Mucosa of descending colon (tissue), 3 donors: ENCODE measurements at regions not wholly inside any gene's neighbourhood (a gene's known extent, or its start where the extent isn't known, plus 50 kb on each side); places are given as distances from the start of the nearest gene placed in this dataset.

Source experiments
- ATAC-seq: fragments of 200-7000 bp; cut with Tn5 transposase; one replicate; pipeline ENCODE4 v1.9.1; 2020; ENCODE audit warnings: mild to moderate bottlenecking, moderate library complexity
- DNase-seq, 3 donors: peaks; one replicate each; pipeline ENCODE4 v3.0.0-alpha.2; 2020
- H3K36me3 ChIP-seq: fragments of 200-600 bp; one replicate; pipeline ENCODE4 v1.8.0; 2021; ENCODE audit warnings: low read depth, mild to moderate bottlenecking
- H3K4me1 ChIP-seq: fragments of 200-600 bp; one replicate; pipeline ENCODE4 v1.8.0; 2021; ENCODE audit warnings: low read depth, mild to moderate bottlenecking
- H3K4me3 ChIP-seq: fragments of 200-600 bp; one replicate; pipeline ENCODE4 v1.8.0; 2021; ENCODE audit warnings: mild to moderate bottlenecking
- H3K9me3 ChIP-seq: fragments of 200-600 bp; one replicate; pipeline ENCODE4 v1.8.0; 2021; ENCODE audit warnings: mild to moderate bottlenecking
- intact Hi-C, 2 donors: fragments of 100-400 bp; cut with DNase I in 1 of 2; cut with micrococcal nuclease in 1 of 2; formaldehyde crosslinking; loops; one replicate each; pipeline versions ENCODE4 v1.11.0 to v1.11.1; 2022; cut with DNase I, micrococcal nuclease
- TF ChIP-seq, protein P1 (sequence below): fragments of 200-600 bp; IDR thresholded peaks from one replicate; pipeline ENCODE4 v1.8.0; 2022; ENCODE audit warnings: antibody characterized with exemption, mild to moderate bottlenecking
- donor health status: DM: no; HTN: no; CAD: no; lungs with moderate emphysema.
- donor health status: DM: no; HTN: no; CAD: no.
- donor health status: DM: no; HTN: yes; CAD: no.

DNA sequence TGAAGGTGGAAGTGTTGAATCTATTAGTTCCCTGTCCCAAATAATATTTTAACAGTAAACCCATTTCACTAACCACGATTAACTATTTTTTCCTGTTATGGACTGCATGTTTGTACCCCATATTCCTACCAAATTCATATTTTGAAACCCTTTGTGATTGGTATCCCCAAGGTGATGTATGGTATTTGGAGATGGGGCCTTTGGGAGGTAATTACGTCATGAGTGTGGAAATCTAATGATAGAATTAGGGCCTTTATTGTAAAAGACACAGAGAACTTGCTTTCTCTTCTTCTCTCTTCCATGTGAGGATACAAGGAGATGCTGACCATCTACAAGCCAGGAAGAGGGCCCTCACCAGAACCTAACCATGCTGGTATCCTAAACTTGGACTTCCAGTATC, 744.7 kb downstream of the DTWD2 start:
- no peak for DNase-seq
- intact Hi-C loops, result no loop called here
- no peaks in the 10 kb centered on the region for H3K4me1 ChIP-seq
- no peak overlapping the region for H3K4me3 ChIP-seq
- no peak for ATAC-seq
- TF ChIP-seq, protein P1, sequence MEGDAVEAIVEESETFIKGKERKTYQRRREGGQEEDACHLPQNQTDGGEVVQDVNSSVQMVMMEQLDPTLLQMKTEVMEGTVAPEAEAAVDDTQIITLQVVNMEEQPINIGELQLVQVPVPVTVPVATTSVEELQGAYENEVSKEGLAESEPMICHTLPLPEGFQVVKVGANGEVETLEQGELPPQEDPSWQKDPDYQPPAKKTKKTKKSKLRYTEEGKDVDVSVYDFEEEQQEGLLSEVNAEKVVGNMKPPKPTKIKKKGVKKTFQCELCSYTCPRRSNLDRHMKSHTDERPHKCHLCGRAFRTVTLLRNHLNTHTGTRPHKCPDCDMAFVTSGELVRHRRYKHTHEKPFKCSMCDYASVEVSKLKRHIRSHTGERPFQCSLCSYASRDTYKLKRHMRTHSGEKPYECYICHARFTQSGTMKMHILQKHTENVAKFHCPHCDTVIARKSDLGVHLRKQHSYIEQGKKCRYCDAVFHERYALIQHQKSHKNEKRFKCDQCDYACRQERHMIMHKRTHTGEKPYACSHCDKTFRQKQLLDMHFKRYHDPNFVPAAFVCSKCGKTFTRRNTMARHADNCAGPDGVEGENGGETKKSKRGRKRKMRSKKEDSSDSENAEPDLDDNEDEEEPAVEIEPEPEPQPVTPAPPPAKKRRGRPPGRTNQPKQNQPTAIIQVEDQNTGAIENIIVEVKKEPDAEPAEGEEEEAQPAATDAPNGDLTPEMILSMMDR, result no peak
- H3K9me3 ChIP-seq, result peaks cover 5% of the 10 kb centered on the region
- no peaks in the 10 kb centered on the region for H3K36me3 ChIP-seq

DNA sequence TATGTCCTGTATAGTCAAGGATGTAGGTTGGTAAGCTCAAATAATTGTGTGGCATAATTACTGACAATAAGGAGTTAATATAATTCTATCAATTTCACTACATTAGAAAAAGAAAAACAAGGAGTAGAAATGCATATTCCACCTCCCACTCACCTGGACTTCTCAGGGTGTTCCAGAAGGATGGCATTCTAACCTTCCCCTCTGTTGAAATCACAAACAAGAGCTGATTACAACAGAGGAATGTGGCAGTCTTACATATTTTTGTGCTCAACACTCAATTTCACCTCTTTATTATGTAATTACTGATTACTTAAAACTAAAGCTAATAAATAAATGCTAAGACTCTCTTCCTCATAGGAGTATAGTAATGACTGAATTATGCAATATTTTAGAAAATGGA, 745.3 kb downstream of the DTWD2 start:
- DNase-seq (no peak), ATAC-seq (no peak)
- Histone ChIP-seq H3K4me1 (no peaks in the 10 kb centered on the region), H3K9me3 (peaks cover 3% of the 10 kb centered on the region), H3K4me3 (no peak overlapping the region), H3K36me3 (no peaks in the 10 kb centered on the region)
- intact Hi-C loops, result no loop called here
- TF ChIP-seq, protein P1, result no peak

DNA sequence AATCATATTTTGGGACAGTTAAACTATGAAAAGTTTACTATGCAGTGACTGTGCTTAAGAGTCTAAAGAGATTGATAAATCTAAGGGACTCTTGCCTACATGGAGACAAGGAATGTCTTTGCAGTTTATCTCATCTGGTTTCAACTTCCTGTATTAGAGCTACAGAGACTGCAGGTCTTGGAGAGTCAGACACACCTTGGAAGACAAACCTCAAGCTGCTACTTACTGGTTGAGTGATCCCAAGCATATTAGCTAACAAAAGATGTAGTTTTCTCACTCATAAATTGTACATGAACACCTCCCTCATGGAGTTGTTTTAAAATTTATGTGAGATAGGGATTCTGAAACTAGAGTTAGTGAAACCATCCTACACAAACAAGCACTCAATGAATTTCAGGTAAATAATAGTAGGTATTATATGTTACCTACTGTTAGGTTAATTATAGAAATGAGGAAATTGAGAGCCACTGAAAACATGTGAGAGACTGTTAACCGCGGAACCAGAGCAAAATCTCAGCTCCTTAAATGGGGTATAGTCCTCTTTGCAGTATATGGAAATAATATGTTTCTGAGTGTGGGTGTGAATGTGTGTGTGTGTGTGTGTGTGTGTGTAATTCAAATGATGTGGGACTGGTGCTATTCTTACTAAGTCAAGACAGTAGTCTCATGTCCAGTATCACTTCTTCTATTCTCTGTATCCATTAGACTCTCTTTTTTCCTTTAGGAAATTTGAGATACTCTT, 752.1 kb downstream of the DTWD2 start:
- TF ChIP-seq, protein P1, result no peak
- ATAC-seq (no peak), DNase-seq (no peak)
- Histone ChIP-seq H3K36me3 (no peaks in the 10 kb centered on the region), H3K4me3 (no peak overlapping the region), H3K4me1 (no peaks in the 10 kb centered on the region), H3K9me3 (no peaks in the 10 kb centered on the region)
- intact Hi-C loops, result no loop called here

DNA sequence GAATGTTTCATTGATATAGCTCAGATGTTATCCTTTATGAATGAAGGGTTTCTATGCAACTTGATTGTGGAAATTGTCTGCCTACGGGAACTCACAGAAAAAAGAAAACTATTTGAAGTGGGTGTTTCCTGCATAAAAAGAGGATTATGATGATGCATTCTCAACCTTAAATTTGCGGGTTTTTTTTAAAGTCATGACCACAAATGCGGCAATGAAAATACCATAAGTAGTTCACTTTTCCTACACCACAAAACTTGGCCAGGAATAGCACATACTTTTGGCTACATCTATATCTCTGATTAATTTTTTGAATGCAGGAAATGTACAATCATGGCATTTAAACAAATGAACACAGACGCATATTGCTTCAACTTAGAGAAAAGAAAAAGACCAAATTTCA, 754.7 kb downstream of the DTWD2 start:
- Histone ChIP-seq H3K4me3 (no peak overlapping the region), H3K36me3 (no peaks in the 10 kb centered on the region), H3K9me3 (no peaks in the 10 kb centered on the region), H3K4me1 (no peaks in the 10 kb centered on the region)
- intact Hi-C loops, result no loop called here
- no peak for DNase-seq
- no peak for ATAC-seq
- TF ChIP-seq, protein P1, result no peak

DNA sequence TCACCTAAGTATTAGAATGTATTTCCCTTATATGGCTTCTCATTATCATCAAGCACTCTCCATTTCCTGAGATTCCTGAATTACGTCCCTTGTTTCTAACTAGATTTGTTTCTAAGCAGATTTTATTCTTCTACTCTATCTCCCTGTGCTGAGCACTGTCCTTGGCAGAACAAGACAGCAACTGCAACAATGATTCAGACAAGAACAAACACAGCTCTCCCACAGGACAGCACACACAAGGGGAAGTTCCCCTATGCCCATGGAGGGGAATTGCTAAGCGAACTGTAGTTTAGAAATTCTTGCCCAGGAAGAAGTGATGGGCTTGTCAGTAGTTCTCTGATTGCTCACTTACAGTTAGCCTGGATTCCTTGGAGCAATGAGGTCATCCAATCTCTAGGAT, 759.9 kb downstream of the DTWD2 start:
- intact Hi-C loops, result no loop called here
- Histone ChIP-seq H3K9me3 (no peaks in the 10 kb centered on the region), H3K4me3 (no peak overlapping the region), H3K4me1 (no peaks in the 10 kb centered on the region), H3K36me3 (no peaks in the 10 kb centered on the region)
- DNase-seq (no peak), ATAC-seq (no peak)
- TF ChIP-seq, protein P1, result no peak

DNA sequence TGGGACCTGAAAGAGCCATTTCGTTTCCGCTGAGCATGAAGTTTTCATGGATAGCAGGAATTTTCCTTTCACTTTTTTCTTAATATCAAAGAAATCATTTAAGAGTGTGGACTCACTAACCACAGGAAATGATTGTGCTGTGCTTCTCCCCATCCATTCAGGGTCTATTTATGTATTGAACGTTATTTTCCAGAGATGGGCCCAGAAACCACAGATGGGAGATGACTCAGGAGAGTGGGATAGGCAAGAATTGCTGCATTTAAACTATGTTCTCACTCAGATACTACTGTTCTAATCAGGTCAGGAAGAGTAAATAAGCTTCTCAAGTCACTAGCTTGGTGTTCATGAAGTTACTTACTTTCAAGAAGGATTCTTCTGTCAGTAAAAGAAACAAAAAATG, 763.8 kb downstream of the DTWD2 start:
- no peaks in the 10 kb centered on the region for H3K36me3 ChIP-seq
- DNase-seq, result no peak
- no peak for ATAC-seq
- no peaks in the 10 kb centered on the region for H3K9me3 ChIP-seq
- intact Hi-C loops, result no loop called here
- no peak overlapping the region for H3K4me3 ChIP-seq
- TF ChIP-seq, protein P1, result no peak
- H3K4me1 ChIP-seq, result no peaks in the 10 kb centered on the region
